HG02970 (cell line): ENCODE measurements at regions not wholly inside any gene's neighbourhood (a gene's known extent, or its start where the extent isn't known, plus 50 kb on each side); places are given as distances from the start of the nearest gene placed in this dataset.
"Not testable (repeated sequence)": the region's sequence is repeated elsewhere in the genome, so short reads cannot be mapped to it uniquely, and the experiment has no call there.

ENCODE experiments used
- ATAC-seq: cut with Tn5 transposase; IDR thresholded peaks from one replicate; pipeline ENCODE4 v1.9.1; 2021; ENCODE audit warnings: mild to moderate bottlenecking, moderate library complexity, moderate number of reproducible peaks; ENCODE audit not compliant: unreplicated experiment, low FRiP score

DNA sequence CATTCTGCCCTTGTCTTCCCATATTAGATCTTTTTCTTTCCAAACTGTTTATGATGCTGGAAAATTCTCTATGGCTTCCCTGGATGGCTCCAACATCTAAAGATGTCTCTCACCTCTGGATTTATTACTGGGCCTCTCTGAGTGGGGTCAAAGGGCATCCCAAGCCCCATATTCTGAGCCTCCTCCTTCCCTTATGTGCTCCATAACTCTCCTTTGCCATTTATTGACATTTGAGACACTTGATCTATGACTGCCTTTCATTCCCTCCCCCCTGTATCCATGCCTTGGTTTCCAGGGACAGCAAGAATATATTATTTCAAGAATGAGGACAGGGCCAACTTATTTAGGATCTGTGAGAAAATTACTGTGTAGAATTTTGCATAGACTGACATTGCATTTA is 369.3 kb upstream of the ONECUT1 start:
- ATAC-seq, result no peak

DNA sequence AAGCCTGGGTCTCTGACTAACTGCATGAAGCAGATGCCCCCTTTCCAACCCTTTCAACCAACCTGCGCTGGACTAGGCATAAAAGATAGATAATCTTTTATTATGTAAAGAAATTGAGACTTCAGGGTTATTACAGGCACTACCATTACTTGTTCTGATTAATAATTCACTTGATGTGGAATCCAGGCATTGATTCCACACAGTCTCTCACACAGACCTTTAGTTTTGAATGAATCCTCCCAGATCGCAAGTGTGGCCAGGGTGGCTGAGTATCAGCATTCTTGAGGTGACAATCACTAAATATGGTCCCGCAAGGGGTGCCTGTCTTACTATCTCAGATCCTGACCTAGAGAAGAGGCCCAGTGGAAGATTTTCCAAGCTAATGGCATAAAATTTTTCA is 368.9 kb upstream of the ONECUT1 start:
- no peak for ATAC-seq

DNA sequence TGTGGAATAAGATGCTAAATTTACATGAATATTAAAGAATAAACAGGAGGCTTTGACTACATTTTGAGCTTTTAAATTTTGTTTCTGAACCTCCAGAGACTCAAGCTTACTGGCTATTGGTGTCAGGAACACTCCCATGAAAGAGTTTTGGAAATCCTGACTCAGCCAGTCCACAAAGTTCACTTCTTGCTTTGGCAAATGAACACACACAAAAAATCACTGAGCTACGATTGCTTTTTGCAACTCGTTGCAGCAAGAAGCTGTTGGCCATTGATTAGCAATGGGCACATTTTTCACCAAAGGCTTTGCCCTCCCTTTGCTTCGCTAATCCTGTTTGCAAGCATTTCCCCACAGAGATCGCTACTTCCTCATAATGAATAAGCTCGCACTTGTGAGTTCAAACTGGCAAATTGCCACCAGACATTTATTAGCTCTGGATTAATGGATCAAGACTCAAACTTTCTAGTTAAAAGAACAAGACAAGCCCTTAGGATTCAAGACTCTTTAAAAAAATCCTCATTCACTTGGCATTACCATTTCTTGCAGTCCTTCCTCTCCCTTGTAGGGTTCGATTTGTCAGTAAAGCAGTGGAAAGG is 343.2 kb upstream of the ONECUT1 start:
- ATAC-seq, result no peak

DNA sequence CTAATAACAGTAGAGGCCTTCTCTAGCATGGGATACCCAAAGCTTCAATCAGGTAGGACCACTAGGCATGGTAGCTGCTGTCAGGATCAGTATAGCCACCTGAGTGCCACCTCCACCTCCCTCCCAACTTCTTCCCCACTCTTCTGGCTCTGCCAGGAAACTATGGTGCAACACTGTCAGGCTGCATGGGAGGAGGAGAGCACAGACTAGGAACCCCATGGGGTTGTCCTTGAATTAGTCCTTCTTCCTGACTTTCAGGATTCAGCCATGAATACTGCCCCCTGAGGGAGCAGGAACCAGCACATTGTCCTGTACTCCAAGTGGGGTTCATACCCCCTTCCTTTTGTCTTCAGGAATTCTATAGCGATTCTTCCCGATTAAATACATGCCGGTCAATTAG is 340.8 kb upstream of the ONECUT1 start:
- no peak for ATAC-seq

DNA sequence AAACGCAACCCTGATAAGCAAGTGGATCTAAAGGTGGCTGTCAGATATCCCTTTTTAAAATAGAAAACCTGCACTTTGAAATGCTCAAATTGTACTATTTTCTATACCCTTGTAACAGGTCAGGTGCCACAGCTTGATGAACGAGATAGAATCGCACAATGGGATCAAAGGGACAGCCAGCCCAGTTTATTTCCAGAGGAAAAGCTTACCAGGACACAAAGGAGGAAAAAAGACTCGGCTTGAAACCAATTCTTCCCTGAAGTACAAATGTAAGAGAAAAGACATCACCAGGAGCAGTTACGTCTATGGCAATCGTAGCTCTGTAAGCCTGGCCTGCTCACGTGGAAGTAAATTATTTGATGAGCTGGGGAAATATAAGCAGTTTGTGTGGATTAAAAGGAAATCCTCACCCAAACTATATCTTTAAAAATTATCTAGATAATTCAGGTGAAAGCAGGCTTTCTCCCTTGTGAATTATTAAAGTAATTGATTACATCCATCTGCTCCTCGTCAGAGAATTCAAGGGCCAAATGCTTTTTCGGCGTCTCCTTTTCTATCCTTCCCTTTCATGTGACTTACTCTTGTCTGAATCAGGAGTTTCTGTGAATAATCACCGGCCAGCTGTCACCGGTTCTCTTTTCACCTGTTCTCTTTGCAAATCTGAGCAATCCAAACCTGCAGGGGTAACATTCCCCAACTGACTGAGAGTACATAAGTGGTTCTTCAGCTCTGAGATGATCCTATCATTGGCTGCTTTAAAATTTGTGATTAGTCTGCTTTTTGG is 339.2 kb upstream of the ONECUT1 start:
- ATAC-seq, result no peak

DNA sequence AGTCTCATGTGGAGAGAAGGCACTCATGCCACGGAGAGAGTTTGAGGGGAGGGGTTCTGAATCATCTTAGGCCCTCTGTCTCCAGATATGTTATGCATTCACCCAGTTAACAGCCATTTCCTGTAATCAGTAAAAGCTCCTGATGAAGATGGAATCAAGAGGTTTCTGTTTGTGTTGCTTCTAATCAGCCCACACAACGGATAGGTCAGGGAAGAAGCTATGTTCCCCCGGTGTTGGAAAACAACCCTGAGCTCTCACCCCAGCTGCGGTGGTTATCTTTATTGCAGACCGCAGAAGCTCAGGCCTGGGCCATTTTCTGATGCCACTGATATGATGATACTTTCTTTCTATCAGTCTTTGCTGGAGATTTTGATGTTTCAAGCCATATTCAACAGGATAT is 338.5 kb upstream of the ONECUT1 start:
- no peak for ATAC-seq

DNA sequence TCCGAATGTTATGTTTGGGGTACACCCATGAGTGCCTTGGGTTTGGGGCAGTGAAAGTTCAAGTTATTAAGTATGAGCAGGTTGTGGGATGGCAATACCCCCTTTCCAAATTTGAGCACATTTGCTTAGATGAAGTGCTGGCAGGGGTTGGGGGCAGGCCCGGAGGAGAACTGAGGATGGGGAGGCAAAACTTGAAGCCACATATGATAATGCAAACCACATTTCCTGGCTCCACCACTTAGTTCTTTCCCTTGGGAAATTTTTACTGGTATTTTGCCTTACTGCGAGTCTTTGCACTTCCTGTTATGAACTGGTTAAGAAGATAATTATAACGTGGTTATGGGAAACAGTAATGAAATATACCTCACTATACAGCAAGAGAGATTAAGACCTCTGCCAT is 336.0 kb upstream of the ONECUT1 start:
- ATAC-seq, result no peak

DNA sequence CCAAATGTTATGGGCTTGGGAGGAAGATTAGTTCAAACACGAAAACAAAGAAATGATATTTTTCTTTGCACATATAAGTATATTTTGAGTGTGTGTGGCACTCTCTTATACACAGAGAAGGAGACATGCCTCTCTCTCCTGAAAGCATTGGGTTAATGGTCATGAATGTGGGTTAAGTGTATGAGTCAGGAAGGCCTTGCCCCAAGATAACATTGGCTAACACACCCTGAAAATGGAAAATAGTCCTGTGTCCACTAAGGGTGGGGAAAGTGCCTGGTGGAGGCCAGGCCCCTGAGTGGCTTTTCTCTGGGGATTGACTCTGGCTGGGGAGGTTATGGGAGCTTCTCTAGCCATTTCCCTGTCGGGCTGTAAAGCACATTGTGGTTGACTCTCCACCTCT is 332.7 kb upstream of the ONECUT1 start:
- no peak for ATAC-seq

DNA sequence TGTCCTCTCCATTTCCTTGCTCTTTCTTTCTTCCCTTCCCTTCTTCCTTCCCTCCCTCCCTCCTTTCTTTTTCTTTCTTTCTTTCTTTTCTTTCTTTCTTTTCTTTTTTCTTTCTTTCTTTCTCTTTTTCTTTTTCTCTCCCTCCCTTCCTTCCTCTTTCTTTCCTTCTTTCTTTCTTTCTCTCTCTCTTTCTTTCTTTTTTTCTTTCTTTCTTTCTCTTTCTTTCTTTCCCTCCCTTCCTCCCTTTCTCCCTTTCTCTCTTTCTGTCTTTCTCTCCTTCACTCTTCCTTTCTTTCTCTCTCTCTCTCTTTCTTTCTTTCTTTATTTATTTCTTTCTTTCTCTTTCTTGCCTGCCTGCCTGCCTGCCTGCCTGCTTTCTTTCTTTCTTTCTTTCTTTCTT is 326.8 kb upstream of the ONECUT1 start:
- ATAC-seq, result not testable (repeated sequence)

DNA sequence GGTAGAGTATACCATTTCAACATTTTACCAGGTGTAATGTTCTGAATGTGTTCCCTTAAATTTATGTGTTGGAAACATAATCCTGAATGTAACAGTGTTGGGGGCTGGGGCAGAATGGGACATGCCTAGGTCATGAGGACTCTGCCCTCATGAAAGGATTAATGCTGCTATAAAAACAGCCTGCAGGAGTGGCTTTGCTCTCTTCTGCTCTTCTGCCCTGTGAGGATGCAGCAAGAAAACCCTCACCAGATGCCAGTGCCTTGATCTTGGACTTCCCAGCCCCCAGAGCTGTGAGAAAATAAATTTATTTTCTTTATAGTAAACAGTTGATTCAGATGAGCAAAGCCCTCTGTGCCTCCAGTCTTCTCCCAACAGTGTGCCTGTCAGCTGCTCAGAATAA is 326.0 kb upstream of the ONECUT1 start:
- no peak for ATAC-seq

DNA sequence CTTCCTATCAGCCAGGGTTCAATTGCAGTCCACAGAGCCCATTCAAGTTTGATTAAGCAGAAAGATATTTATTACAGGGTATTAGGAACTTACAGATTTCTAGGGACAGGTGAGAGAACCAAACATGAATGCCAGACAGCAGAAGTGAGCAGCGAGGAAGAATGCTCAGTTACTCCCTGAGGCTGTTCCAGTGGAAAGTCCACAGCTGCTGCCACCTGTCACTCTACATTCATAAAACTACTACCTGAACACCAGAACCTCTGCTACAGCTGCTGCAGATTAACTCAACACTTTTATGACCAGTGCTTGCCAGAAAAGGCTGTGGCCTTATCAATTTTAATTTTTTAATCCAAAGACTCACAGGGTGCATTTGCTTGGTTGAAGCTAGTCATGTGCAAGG is 325.4 kb upstream of the ONECUT1 start:
- ATAC-seq, result no peak

DNA sequence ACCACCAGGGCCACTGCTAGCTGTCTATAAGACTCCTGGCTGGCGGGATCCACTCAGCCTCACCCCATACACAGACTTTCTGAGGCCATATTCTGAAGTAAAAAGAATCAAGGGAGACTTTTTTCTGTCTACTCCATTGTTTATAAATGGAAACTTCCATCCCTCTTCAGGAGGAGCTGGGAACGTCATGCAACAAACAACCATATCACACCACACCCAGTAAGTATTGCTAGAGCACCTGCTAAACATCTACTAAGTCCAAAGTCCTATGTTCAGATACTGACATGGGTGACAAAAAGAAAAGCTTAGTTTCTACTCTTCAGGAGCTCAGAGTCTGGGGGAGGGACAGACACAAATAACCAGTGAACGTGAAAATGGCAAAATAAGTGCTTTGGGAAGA is 324.8 kb upstream of the ONECUT1 start:
- no peak for ATAC-seq

DNA sequence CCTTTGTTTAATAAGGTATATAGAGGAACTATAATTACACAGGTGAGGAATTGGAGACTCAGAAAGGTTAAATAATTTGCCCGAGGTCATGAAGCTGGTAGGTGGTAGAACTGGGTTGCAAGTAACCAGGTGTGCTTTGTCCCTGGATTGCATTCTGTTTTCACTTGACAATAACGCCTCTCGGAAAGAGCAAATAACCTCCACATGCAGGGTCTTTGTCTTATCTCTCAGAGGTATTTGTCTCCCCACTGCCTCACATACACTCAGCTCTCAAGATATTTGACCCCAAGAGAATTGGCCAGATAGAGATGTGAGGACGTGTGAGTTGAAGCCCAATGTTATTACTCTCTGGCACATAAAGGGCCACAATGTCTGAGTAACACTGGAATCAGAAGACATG is 320.9 kb upstream of the ONECUT1 start:
- no peak for ATAC-seq

DNA sequence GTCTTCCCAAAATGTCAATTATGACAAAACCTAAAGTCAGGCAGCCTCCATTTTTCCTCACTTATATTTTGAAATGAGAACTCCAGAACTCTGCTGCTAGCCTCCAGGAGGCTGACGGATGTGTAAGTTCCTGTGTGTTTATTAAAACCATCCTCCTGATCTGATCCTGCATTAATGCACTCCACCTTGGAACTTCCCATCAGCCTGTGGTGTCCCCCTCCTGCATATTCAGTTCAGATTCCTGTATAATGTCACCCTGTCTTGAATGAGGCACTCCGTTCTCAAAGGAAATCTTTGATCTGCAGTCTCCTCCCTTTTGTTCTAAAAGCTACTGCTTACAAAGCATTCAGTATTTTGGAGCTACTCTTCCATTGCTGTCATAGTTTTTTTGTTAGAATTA is 318.2 kb upstream of the ONECUT1 start:
- no peak for ATAC-seq

DNA sequence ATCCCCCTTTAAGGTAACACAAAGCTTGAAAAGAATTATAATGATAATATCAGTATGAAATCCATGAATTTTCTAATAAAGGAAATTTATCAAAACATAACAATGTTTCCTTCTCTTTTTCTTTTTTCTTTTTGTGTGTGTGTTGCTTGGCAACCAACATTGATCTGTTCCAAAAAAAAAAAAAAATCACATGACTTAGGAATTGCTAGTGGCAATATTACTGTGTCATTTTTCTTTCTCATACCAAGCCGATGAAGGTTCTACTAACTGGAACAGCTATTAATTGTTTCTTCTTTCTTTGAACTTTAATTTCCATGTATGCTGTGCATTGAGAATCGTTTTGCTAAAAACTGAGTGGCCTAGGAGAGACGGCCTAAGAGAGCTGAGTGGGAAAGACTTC is 317.7 kb upstream of the ONECUT1 start:
- ATAC-seq, result no peak

DNA sequence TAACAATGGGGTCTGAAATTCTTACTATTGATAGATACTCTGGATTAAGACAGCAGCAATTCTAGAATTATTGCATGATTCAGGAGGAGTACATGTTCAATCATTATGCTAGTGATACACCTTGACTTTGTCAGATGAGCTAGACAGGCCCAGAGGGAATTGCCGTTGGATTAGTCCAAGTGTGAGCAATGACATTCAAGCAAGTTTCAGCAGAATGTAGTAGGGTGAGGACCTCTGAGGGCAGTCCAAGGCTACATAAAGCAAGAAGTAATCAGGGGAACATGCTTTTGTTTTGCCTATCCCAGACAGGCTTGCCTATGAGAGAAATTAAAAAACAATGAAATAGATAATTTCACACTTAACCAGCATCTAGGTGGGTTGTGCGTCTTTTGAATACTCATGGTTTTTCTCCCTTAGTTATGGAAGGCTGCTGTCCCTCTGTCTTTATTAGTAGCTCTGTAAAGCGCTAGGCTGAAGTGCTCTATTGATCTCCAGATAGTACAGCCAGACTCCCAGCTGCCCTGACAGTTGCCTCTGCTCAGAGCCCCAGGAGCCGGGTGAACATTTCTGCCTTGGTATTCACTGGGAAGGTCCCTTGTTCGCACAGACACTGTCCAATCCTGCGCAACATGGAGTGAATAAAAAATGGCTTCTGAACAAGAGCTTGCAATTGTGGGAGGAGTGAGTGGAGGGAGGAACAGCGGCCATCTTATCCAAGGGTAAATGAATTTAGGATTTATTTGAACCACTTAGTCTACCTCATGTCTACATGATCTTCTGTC is 316.6 kb upstream of the ONECUT1 start:
- ATAC-seq, result no peak

DNA sequence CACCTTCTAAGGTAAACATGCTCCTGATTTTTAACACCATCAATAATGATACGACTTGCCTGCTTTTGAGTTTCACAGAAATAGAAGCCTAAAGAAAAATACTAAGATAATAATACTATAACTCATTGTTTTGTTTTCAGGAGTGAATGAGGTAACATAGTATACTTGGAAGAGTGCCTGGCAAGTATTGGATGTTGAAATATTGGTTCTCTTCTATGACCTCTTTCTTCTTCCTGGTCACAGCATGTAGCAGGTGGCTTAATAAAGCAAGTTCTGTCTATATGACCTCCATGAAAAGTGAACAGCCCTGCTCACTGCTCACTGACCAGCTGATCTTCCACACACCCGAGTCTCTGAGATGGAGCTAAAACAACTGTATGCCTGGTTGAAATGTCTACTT is 312.3 kb upstream of the ONECUT1 start:
- no peak for ATAC-seq

DNA sequence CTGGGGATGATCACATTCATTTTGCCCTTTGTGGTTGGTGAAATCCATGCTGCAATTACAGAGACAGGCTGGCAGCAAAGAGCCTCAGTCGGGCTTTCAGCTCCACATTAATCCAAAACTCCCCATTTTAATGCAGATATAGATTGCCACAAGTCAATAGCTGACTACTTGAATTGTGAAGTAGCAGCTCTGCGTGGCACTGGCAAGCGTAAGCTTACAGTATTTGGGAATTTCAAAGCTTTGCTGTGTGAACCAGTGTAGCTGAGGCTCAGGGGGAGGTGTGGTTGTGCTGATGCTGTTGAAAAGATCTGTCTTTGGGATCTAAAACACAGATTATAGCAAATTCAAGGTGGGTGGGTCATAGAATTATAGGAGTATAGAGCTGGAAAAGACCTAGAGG is 290.3 kb upstream of the ONECUT1 start:
- no peak for ATAC-seq

DNA sequence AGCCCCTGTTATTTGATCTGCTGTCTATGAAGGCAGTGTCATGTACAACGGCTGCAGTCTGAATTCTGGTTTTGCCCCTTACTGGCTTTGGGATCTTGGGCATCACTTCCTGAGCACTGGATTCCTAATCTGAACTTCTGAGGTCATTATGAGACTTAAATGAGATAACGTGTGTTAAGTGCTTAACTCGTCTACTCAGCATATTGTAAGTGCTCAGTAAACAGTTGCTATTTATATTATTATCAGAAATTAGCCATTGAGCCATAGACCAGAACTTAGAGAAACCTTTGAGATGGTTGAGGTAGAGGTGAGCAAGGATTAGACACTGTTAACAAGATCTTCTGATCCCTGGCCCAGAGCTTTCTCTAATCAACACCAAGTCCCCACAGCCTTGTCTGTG is 284.1 kb upstream of the ONECUT1 start:
- no peak for ATAC-seq

DNA sequence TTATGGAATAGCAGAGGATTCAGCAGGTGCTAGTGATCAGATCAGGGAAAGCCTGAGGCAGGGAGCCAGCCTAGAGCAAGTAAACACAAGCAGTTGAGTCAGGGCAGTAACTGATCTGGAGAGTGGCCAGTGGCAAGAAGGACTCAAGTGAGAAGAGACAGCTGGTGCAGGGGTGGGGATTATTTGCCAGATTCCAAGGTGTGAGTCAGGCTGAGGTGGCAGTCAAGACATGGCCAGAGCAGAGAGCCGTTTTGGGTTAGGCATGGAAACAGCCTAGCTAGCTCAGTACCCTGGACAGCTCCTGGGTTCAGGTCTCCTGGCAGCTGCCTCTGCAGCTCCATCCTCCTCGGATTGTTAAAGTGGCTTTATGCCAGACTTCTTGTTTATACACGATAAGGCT is 281.9 kb upstream of the ONECUT1 start:
- no peak for ATAC-seq

DNA sequence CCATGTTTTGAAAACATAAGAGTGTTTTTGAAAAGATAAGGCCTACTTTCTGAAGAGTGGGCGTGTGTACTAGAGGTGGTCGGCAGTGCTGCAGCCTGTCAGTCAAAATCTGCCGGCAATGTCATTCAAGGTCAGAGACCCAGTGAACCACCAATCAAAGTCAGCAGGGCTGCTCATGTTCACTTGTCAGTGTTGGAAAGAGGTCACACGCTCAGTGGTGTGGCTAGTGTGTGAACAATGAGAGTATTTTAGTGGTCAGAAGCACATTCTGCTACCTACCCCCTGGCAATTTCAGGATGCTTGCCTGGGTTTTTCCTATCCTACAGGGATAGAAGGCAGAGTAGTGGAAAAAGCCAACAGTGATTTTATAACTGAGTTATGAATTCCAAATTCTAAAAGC is 278.5 kb upstream of the ONECUT1 start:
- ATAC-seq, result no peak
